ENCODE measurements at regions not wholly inside any gene's neighbourhood (a gene's known extent, or its start where the extent isn't known, plus 50 kb on each side); places are given as distances from the start of the nearest gene placed in this dataset.

GRCh38 chr4:125135652-125136051 lies 179.1 kb upstream of the FAT4 start:
- H3K4me3 ChIP-seq: no peak overlapping the region
- intact Hi-C loops (cut with micrococcal nuclease): no loop called here

GRCh38 chr4:125132729-125133128 lies 182.0 kb upstream of the FAT4 start:
- Histone ChIP-seq H3K9me3 (replicated peaks) (no peaks in the 10 kb centered on the region), H3K4me3 (no peak overlapping the region), H3K27me3 (ENCODE audit: low read depth) (no peaks in the 10 kb centered on the region), H3K4me1 (no peaks in the 10 kb centered on the region), H3K36me3 (no peaks in the 10 kb centered on the region), H3K27ac (replicated peaks) (no peak overlapping the region)
- TF ChIP-seq CTCF (IDR thresholded peaks at IDR 0.05; ENCODE audit: borderline replicate concordance): no peak
- DNase-seq: no peak
- intact Hi-C loops (cut with micrococcal nuclease): no loop called here

More at GRCh38 chr4:125135652-125136051, 179.1 kb upstream of the FAT4 start:
- TF ChIP-seq CTCF (IDR thresholded peaks at IDR 0.05; ENCODE audit: borderline replicate concordance): no peak
- Histone ChIP-seq H3K27me3 (ENCODE audit: low read depth) (no peaks in the 10 kb centered on the region), H3K4me1 (no peaks in the 10 kb centered on the region), H3K36me3 (no peaks in the 10 kb centered on the region), H3K9me3 (replicated peaks) (no peaks in the 10 kb centered on the region), H3K27ac (replicated peaks) (no peak overlapping the region)
- DNase-seq: no peak

- Histone ChIP-seq H3K36me3 (no peaks in the 10 kb centered on the region), H3K9me3 (replicated peaks) (no peaks in the 10 kb centered on the region), H3K4me3 (no peak overlapping the region), H3K27ac (replicated peaks) (no peak overlapping the region), H3K4me1 (no peaks in the 10 kb centered on the region), H3K27me3 (ENCODE audit: low read depth) (no peaks in the 10 kb centered on the region)
- DNase-seq: no peak
- intact Hi-C loops (cut with micrococcal nuclease): no loop called here
- TF ChIP-seq CTCF (IDR thresholded peaks at IDR 0.05; ENCODE audit: borderline replicate concordance): no peak
Measured at GRCh38 chr4:125131891-125132680, 182.7 kb upstream of the FAT4 start.

- intact Hi-C loops (cut with micrococcal nuclease): no loop called here
- DNase-seq: no peak
Measured at GRCh38 chr4:125125276-125125675, 189.5 kb upstream of the FAT4 start.

GRCh38 chr4:125123570-125124109 lies 191.1 kb upstream of the FAT4 start:
- no peaks in the 10 kb centered on the region for H3K9me3 ChIP-seq (replicated peaks)
- intact Hi-C loops (cut with micrococcal nuclease): no loop called here
- no peak for TF ChIP-seq CTCF (IDR thresholded peaks at IDR 0.05; ENCODE audit: borderline replicate concordance)
- no peaks in the 10 kb centered on the region for H3K36me3 ChIP-seq
- no peaks in the 10 kb centered on the region for H3K27me3 ChIP-seq (ENCODE audit: low read depth)
- H3K27ac ChIP-seq (replicated peaks): no peak overlapping the region
- DNase-seq: no peak
- no peak overlapping the region for H3K4me3 ChIP-seq
- no peaks in the 10 kb centered on the region for H3K4me1 ChIP-seq

More at GRCh38 chr4:125125276-125125675, 189.5 kb upstream of the FAT4 start:
- Histone ChIP-seq H3K4me3 (no peak overlapping the region), H3K4me1 (no peaks in the 10 kb centered on the region), H3K36me3 (no peaks in the 10 kb centered on the region), H3K27me3 (ENCODE audit: low read depth) (no peaks in the 10 kb centered on the region), H3K27ac (replicated peaks) (no peak overlapping the region), H3K9me3 (replicated peaks) (no peaks in the 10 kb centered on the region)
- TF ChIP-seq CTCF (IDR thresholded peaks at IDR 0.05; ENCODE audit: borderline replicate concordance): no peak
